Vagina (tissue), 2 donors: ENCODE measurements at regions not wholly inside any gene's neighbourhood (a gene's known extent, or its start where the extent isn't known, plus 50 kb on each side); places are given as distances from the start of the nearest gene placed in this dataset.
"Not testable (repeated sequence)": the region's sequence is repeated elsewhere in the genome, so short reads cannot be mapped to it uniquely, and the experiment has no call there.

Source experiments
- CTCF ChIP-seq, 3 experiments: fragments of 450-650 bp in 2 of 3; fragments of 200-600 bp in 1 of 3; sonication (generic) in 1 of 3; IDR thresholded peaks; one replicate each; pipeline ENCODE4 v1.5.1; 2017 to 2019; ENCODE audit warnings: antibody characterized with exemption in 3 of 3, mild to moderate bottlenecking in 2 of 3, moderate library complexity in 2 of 3
- POLR2A ChIP-seq, 2 donors: fragments of 450-650 bp; IDR thresholded peaks; one replicate each; pipeline ENCODE4 v1.6.1; 2017; ENCODE audit warnings: antibody characterized with exemption in 2 of 2, mild to moderate bottlenecking in 2 of 2, moderate library complexity in 2 of 2
- POLR2AphosphoS5 ChIP-seq, 2 donors: sonication (generic); formaldehyde crosslinking; IDR thresholded peaks; one replicate each; pipeline ENCODE4 v1.9.0; 2017; ENCODE audit warnings: antibody characterized with exemption in 2 of 2, mild to moderate bottlenecking in 2 of 2, low read depth in 1 of 2; ENCODE audit not compliant: insufficient read depth in 1 of 2

- not testable (repeated sequence) for TF ChIP-seq CTCF (IDR thresholded peaks at IDR 0.05); POLR2AphosphoS5 (IDR thresholded peaks at IDR 0.05; ENCODE audit: insufficient read depth in 1 of 2, low read depth in 1 of 2); POLR2A (IDR thresholded peaks at IDR 0.05)
These were observed 93.2 kb upstream of the STK32A start for GRCh38 chr5:147141580-147141979.
